HG03520 (cell line): ENCODE measurements at regions not wholly inside any gene's neighbourhood (a gene's known extent, or its start where the extent isn't known, plus 50 kb on each side); places are given as distances from the start of the nearest gene placed in this dataset.

ENCODE experiments used
- ATAC-seq: cut with Tn5 transposase; IDR thresholded peaks from one replicate; pipeline ENCODE4 v1.9.1; 2021; ENCODE audit warnings: mild to moderate bottlenecking, moderate library complexity; ENCODE audit not compliant: unreplicated experiment

DNA sequence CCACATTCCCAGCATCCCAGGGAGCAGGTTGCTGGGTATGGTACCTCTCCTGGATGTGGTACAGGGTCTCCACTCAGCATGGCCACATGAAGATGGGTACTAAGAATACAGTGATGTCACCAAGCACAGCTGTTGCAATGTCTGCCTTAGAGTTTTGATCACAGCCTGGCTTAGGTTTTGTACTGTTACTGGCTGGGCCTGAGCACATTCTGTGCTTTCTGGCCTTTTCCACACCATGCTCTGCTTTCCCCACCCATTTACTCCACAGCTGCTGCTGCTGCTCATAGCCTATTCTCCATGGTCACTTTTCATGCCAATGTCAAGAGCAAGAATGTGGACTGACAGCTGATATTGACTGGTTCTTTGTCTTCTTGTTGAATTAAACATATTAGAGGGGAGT is 481.9 kb downstream of the ARHGEF28 start:
- ATAC-seq, result no peak

GRCh38 chr5:74105126-74105780 is 479.3 kb downstream of the ARHGEF28 start:
- no peak for ATAC-seq

- no peak for ATAC-seq
Observed at GRCh38 chr5:74103131-74104023, 477.4 kb downstream of the ARHGEF28 start.

- ATAC-seq, result no peak
Observed at GRCh38 chr5:74100268-74100665, 474.3 kb downstream of the ARHGEF28 start.

DNA sequence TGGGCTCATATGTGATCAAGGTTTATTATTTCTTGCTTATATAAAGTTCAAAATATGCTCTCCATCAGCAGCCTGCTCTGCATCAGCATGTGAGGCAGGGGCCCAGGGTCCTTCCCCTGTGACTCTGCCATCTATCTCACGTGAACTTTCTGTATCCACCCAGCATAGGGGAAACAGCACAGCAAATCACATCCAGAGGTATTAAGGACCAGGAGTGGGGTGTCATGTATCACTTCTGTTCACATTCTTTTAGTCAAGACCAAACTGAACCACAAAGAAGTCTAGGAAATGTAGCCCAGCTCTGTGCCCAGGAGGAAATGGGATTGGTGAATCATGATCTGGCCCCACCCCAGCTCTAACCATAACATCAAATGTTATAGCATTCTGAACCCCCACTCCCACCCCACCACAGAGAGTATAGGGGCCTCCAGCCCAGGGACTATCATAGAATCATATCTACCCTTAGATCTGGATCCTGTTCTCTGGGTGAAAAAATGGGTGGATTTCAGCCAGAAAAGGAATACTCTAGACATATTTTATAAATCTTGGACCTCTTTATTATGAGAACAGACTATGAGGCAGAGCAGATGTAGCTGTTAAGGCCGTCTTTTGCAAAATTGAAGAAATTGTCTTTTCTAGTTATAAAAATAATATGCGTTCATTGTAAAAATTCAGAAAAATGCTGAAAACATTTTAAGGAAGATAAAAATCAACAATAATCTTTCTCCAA is 473.7 kb downstream of the ARHGEF28 start:
- ATAC-seq, result no peak

GRCh38 chr5:74098941-74099340 is 472.9 kb downstream of the ARHGEF28 start:
- ATAC-seq, result no peak

GRCh38 chr5:74098456-74098855 is 472.5 kb downstream of the ARHGEF28 start:
- no peak for ATAC-seq

GRCh38 chr5:74096325-74096724 is 470.3 kb downstream of the ARHGEF28 start:
- ATAC-seq, result no peak

- no peak for ATAC-seq
Observed at GRCh38 chr5:74095871-74096270, 469.9 kb downstream of the ARHGEF28 start.

- ATAC-seq, result no peak
Observed at GRCh38 chr5:74094782-74095108, 468.7 kb downstream of the ARHGEF28 start.

- no peak for ATAC-seq
Observed at GRCh38 chr5:74094096-74094781, 468.2 kb downstream of the ARHGEF28 start.

DNA sequence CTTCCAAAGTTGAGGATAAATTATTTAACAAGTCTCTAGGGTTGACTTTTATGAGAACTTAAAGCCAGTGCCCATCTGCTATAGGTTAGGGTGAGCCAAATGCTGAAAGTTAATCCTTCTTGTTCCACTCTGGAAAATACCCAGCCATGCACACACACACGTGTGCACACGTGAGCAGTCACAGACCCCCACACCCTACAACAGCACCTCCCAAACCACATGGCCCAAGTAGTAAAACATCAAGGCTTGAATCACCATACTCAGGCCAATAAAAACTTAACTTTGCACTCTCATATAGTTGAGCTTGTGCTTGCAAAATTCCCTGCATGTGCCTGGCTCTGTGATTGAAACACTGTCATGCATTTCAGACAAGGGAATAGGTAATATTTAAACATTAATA is 467.6 kb downstream of the ARHGEF28 start:
- ATAC-seq, result no peak

DNA sequence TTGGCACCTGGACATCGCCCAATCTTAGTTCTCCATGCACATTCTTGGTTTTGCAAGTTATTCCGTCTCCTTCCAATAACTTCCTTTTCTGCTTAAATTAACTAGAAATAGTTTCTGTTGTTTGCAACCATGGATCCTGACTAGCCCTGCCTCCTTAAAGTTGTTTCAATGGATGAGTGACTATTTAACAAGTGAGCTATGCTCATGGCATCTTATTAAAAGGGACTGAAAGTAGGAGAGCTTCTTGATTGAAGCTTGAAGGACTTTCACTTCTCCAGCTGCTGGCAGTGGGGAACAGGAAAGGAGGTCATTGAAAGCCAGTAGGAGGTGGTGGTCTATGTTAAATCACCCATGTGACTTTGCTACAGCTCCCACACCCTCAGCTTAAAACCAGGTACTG is 466.8 kb downstream of the ARHGEF28 start:
- no peak for ATAC-seq

DNA sequence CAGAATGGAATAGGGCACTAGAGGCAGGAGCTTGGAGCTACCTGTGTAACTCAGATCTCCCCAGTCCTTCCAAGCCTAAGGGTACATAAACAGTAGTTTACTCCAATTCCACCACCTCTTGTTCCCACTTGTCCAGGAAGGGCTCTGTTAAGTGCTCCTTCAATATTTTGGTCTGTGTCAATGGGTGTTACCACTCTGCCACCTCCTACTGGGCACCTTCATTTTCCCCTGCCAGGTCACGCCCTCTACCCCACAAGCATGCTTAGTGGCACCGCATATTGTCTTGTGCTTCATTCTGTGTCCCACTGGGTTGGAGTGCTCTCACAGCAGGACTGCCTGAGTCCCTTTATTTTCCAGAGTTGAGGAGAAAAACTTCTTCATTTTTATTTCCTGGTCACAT is 459.8 kb downstream of the ARHGEF28 start:
- no peak for ATAC-seq

GRCh38 chr5:74085186-74085585 is 459.2 kb downstream of the ARHGEF28 start:
- ATAC-seq, result no peak

GRCh38 chr5:74083096-74083791 is 457.2 kb downstream of the ARHGEF28 start:
- ATAC-seq, result no peak

DNA sequence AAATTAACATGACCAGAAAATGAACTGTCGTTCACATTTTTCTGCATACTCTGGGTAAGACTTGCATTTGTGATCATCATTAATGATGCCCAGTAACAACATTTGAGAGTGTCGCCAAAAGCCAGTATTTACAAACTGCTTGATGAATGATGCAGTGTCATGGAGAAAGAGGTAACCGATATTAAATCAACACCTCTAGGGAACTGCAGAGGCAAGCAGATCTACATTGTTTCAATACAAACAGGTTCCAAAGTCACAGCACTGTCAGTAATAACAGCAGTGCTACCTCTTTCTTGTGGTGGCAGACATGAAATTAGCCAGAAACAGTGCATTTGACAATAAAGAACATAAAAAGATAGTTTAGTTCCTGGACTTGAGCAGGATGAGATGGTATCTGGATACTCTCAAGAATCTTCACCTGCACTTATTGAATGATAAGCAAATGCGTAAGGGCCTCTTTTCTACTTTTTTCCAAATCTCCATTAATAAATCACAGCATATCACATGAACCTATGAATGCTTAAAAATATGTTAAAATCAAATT is 456.6 kb downstream of the ARHGEF28 start:
- no peak for ATAC-seq

DNA sequence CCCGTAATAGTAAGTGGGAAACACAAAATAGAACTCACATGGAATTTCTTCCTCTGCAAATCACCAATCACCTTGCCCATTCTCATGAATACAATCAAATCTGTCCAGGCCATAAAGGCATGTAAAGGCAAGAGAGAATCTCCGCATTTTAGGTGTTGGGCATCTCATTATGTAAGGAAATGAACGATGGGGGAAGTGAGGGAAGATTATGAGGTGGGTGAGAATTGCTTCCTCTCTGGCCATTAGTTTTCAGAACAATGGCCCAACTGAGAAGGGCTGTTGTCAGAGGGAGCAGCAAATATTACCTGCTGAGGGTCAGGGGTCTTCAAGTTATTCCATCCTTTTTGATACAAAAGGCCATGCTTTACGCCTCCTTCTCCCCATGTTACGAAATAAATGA is 455.1 kb downstream of the ARHGEF28 start:
- no peak for ATAC-seq

DNA sequence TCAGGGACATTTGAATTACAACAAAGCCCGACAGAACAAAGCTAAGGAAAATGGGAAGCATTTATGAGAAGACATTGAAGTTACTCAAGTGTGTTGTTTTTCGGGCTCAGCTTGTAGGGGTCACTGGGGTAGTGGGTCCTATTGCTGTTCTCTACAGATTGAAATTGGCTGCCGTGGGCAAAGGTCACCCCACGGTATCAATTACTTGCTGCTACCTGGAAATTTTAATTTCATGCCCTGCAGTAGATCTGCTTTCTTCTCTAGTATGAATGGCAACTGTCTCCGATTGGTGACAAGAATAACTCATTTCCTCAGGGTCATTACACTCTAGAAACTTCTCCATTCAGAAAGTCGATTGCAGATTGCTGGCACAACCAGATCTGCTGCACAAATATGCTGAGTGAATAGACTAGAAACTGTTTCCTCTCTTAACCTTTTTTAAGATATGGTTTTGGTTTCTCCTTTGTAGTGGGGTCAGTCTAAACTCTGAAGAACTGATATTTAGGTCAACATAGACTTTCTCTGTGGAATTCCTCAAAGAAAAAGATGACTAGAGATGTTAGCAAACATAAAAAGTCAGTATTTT is 454.1 kb downstream of the ARHGEF28 start:
- ATAC-seq, result no peak
